NCI-H2227 (cell line): ENCODE measurements at regions not wholly inside any gene's neighbourhood (a gene's known extent, or its start where the extent isn't known, plus 50 kb on each side); places are given as distances from the start of the nearest gene placed in this dataset.
"Not testable (repeated sequence)": the region's sequence is repeated elsewhere in the genome, so short reads cannot be mapped to it uniquely, and the experiment has no call there.

ENCODE experiments used
- DNase-seq: peaks from one replicate; lab custom pipeline; 2025; ENCODE audit not compliant: unreplicated experiment; lab: John Stamatoyannopoulos, UW

- no peak for DNase-seq
Measured at GRCh38 chr3:156044634-156044975, 75.8 kb upstream of the KCNAB1 start.

- DNase-seq = not testable (repeated sequence)
Measured at GRCh38 chr3:156048483-156048882, 71.9 kb upstream of the KCNAB1 start.

GRCh38 chr3:156050918-156051317 lies 69.5 kb upstream of the KCNAB1 start:
- no peak for DNase-seq

- DNase-seq = no peak
Measured at GRCh38 chr3:156051651-156052050, 68.7 kb upstream of the KCNAB1 start.

GRCh38 chr3:156052115-156052514 lies 68.3 kb upstream of the KCNAB1 start:
- no peak for DNase-seq

GRCh38 chr3:156059950-156060501 lies 60.4 kb upstream of the KCNAB1 start:
- no peak for DNase-seq

- DNase-seq = not testable (repeated sequence)
Measured at GRCh38 chr3:156068151-156068550, 52.2 kb upstream of the KCNAB1 start.

- no peak for DNase-seq
Measured at GRCh38 chr3:156070028-156070427, 50.4 kb upstream of the KCNAB1 start.
